ENCODE measurements at regions not wholly inside any gene's neighbourhood (a gene's known extent, or its start where the extent isn't known, plus 50 kb on each side); places are given as distances from the start of the nearest gene placed in this dataset.

- H3K4me1 ChIP-seq, result no peaks in the 10 kb centered on the region
- TF ChIP-seq CTCF (IDR thresholded peaks at IDR 0.05; ENCODE audit: insufficient read depth in 1 of 2, low read depth in 1 of 2, low read length in 1 of 2, severe bottlenecking in 1 of 2, unreplicated experiment in 1 of 2), result no peak
- H3K27me3 ChIP-seq (replicated peaks; ENCODE audit: control insufficient read depth, insufficient read depth, low read length), result no peaks in the 10 kb centered on the region
- H3K36me3 ChIP-seq (ENCODE audit: control insufficient read depth, insufficient read depth, low read length), result no peaks in the 10 kb centered on the region
- no TSS peak for BruUV-seq (replicated peaks)
- Mint-ChIP-seq H3K27ac (ENCODE audit: unreplicated experiment) (no peak overlapping the region), H3K4me1 (ENCODE audit: low read depth, unreplicated experiment) (no peaks in the 10 kb centered on the region), H3K36me3 (ENCODE audit: insufficient read depth, unreplicated experiment) (no peaks in the 10 kb centered on the region), H3K4me3 (ENCODE audit: unreplicated experiment) (no peak overlapping the region), H3K9me3 (ENCODE audit: unreplicated experiment) (no peaks in the 10 kb centered on the region), H3K27me3 (ENCODE audit: insufficient read depth, unreplicated experiment) (peaks cover 9% of the 10 kb centered on the region)
- ChIA-PET CTCF (no interaction called here), POLR2A (no interaction called here)
- no peak overlapping the region for H3K4me3 ChIP-seq (ENCODE audit: low read depth, low read length)
- intact Hi-C loops (cut with micrococcal nuclease; ENCODE audit: unreplicated experiment), result no loop called here
- no peaks in the 10 kb centered on the region for H3K9me3 ChIP-seq
- DNase-seq, result no peak
Measured at GRCh38 chr1:221069986-221070385, 190.7 kb downstream of the HLX start.

GRCh38 chr1:221071777-221072176 lies 192.5 kb downstream of the HLX start:
- Mint-ChIP-seq H3K36me3 (ENCODE audit: insufficient read depth, unreplicated experiment) (no peaks in the 10 kb centered on the region), H3K9me3 (ENCODE audit: unreplicated experiment) (no peaks in the 10 kb centered on the region), H3K27me3 (ENCODE audit: insufficient read depth, unreplicated experiment) (peaks cover 9% of the 10 kb centered on the region), H3K4me3 (ENCODE audit: unreplicated experiment) (no peak overlapping the region), H3K4me1 (ENCODE audit: low read depth, unreplicated experiment) (no peaks in the 10 kb centered on the region), H3K27ac (ENCODE audit: unreplicated experiment) (no peak overlapping the region)
- Histone ChIP-seq H3K4me3 (ENCODE audit: low read depth, low read length) (no peak overlapping the region), H3K36me3 (ENCODE audit: control insufficient read depth, insufficient read depth, low read length) (no peaks in the 10 kb centered on the region), H3K9me3 (no peaks in the 10 kb centered on the region), H3K4me1 (no peaks in the 10 kb centered on the region), H3K27me3 (replicated peaks; ENCODE audit: control insufficient read depth, insufficient read depth, low read length) (no peaks in the 10 kb centered on the region)
- DNase-seq, result no peak
- BruUV-seq (replicated peaks), result no TSS peak
- TF ChIP-seq CTCF (IDR thresholded peaks at IDR 0.05; ENCODE audit: insufficient read depth in 1 of 2, low read depth in 1 of 2, low read length in 1 of 2, severe bottlenecking in 1 of 2, unreplicated experiment in 1 of 2), result no peak
- intact Hi-C loops (cut with micrococcal nuclease; ENCODE audit: unreplicated experiment), result no loop called here
- POLR2A ChIA-PET, result no interaction called here
- CTCF ChIA-PET, result no interaction called here

GRCh38 chr1:221072214-221072613 lies 193.0 kb downstream of the HLX start:
- peaks cover 9% of the 10 kb centered on the region for H3K27me3 Mint-ChIP-seq (ENCODE audit: insufficient read depth, unreplicated experiment)
- no peak for DNase-seq

More at GRCh38 chr1:221072214-221072613, 193.0 kb downstream of the HLX start:
- Mint-ChIP-seq H3K36me3 (ENCODE audit: insufficient read depth, unreplicated experiment) (no peaks in the 10 kb centered on the region), H3K4me3 (ENCODE audit: unreplicated experiment) (no peak overlapping the region), H3K27ac (ENCODE audit: unreplicated experiment) (no peak overlapping the region), H3K4me1 (ENCODE audit: low read depth, unreplicated experiment) (no peaks in the 10 kb centered on the region), H3K9me3 (ENCODE audit: unreplicated experiment) (no peaks in the 10 kb centered on the region)
- BruUV-seq (replicated peaks), result no TSS peak
- intact Hi-C loops (cut with micrococcal nuclease; ENCODE audit: unreplicated experiment), result no loop called here
- Histone ChIP-seq H3K36me3 (ENCODE audit: control insufficient read depth, insufficient read depth, low read length) (no peaks in the 10 kb centered on the region), H3K4me1 (no peaks in the 10 kb centered on the region), H3K9me3 (no peaks in the 10 kb centered on the region), H3K27me3 (replicated peaks; ENCODE audit: control insufficient read depth, insufficient read depth, low read length) (no peaks in the 10 kb centered on the region), H3K4me3 (ENCODE audit: low read depth, low read length) (no peak overlapping the region)
- CTCF ChIA-PET, result no interaction called here
- POLR2A ChIA-PET, result no interaction called here
- TF ChIP-seq CTCF (IDR thresholded peaks at IDR 0.05; ENCODE audit: insufficient read depth in 1 of 2, low read depth in 1 of 2, low read length in 1 of 2, severe bottlenecking in 1 of 2, unreplicated experiment in 1 of 2), result no peak

Measured in Caco-2 (cell line).